Upper lobe of left lung (tissue), 4 donors: ENCODE measurements at regions not wholly inside any gene's neighbourhood (a gene's known extent, or its start where the extent isn't known, plus 50 kb on each side); places are given as distances from the start of the nearest gene placed in this dataset.

Experiments
- CTCF ChIP-seq, 6 experiments: fragments of 450-650 bp in 4 of 6; fragments of 200-600 bp in 2 of 6; sonication (generic) in 2 of 6; IDR thresholded peaks; one replicate each; pipeline ENCODE4 v1.5.1; 2016 to 2019; ENCODE audit warnings: antibody characterized with exemption in 6 of 6
- POLR2AphosphoS5 ChIP-seq, 2 donors: sonication (generic); formaldehyde crosslinking; IDR thresholded peaks; one replicate each; pipeline ENCODE4 v1.5.1; 2017; ENCODE audit warnings: antibody characterized with exemption in 2 of 2

DNA sequence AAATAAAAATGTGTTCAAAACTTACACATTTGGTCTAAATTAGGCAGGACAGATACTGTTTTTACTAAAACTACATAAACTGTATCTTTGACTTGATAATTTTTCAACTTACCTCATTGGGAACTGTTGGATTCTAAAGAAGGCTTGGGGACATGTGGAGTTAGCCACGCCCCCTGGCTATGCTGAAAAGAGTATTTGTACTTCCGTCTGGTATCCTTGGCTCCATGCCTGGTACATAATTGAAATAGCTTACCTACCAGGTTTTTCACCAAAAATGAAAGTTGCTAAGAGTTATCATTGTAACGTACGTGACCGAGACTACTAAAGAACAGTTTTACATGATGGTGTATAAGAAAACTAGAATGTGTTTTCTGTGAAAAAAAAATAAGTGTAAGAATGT lies 604.8 kb upstream of the IGFBP3 start:
- TF ChIP-seq POLR2AphosphoS5 (IDR thresholded peaks at IDR 0.05): no peak
- no peak for TF ChIP-seq CTCF (IDR thresholded peaks at IDR 0.05)
